WI38 (cell line): ENCODE measurements at regions not wholly inside any gene's neighbourhood (a gene's known extent, or its start where the extent isn't known, plus 50 kb on each side); places are given as distances from the start of the nearest gene placed in this dataset.

Source experiments
- H3K4me3 ChIP-seq: 2 replicates; pipeline ENCODE4 v1.5.1; 2011; ENCODE audit warnings: low read depth, mild to moderate bottlenecking, control low read depth, low read length
- TF ChIP-seq, protein P1 (sequence below): IDR thresholded peaks from 2 replicates; pipeline ENCODE4 v1.5.1; 2012; ENCODE audit warnings: low read depth, mild to moderate bottlenecking, control low read depth, low read length

DNA sequence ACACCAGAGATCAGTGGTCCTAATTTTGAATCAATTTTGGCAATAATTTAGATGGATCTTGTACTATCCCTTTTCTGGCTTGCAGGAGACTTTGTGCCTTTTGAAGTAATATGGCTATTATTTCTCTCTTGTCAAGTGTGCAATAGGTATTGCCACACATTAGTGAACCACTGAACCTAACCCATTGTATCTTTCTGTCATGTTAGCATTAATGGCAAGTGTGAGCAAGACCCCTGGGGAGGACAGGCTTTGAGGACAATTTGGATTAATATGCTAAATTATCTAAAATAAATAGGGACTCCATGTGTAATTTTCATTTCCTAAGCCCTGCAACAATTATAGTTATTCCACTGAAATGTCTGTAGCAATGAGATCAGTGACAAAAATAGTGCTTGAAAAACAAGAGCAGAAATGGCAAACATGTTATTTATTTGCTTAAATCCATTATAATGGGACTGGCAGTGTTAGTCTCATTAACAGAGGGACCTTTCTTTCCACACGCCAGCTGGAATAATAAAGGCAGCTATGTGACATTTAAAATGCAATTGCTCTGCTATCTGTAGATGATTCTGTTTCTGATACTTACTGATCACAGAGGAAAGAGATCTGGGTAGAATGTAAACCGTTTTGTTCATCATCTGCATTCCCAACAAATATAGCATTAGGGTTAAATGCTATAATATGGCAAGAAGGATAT is 753.3 kb upstream of the ZNF608 start:
- no peak overlapping the region for H3K4me3 ChIP-seq
- TF ChIP-seq, protein P1, sequence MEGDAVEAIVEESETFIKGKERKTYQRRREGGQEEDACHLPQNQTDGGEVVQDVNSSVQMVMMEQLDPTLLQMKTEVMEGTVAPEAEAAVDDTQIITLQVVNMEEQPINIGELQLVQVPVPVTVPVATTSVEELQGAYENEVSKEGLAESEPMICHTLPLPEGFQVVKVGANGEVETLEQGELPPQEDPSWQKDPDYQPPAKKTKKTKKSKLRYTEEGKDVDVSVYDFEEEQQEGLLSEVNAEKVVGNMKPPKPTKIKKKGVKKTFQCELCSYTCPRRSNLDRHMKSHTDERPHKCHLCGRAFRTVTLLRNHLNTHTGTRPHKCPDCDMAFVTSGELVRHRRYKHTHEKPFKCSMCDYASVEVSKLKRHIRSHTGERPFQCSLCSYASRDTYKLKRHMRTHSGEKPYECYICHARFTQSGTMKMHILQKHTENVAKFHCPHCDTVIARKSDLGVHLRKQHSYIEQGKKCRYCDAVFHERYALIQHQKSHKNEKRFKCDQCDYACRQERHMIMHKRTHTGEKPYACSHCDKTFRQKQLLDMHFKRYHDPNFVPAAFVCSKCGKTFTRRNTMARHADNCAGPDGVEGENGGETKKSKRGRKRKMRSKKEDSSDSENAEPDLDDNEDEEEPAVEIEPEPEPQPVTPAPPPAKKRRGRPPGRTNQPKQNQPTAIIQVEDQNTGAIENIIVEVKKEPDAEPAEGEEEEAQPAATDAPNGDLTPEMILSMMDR: no peak

DNA sequence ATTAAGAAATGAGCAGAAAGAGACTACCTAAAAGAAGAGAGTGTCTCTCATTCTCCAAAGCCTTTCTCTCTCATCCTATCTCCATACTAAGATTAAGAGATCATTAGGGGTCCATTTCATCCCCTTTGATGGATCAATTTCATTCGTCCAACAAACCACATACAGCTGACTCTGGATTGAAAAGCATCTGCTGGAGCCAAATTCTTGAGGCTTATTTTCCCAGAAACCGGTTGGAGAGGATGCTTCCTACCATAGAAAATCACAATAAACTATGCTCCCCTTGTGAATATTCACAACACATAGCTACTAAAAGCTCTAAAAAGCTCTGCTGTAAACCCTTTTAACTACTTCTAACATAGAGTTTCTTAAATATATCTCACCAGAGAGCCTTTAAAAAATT is 755.0 kb upstream of the ZNF608 start:
- TF ChIP-seq, protein P1: no peak
- H3K4me3 ChIP-seq: no peak overlapping the region

DNA sequence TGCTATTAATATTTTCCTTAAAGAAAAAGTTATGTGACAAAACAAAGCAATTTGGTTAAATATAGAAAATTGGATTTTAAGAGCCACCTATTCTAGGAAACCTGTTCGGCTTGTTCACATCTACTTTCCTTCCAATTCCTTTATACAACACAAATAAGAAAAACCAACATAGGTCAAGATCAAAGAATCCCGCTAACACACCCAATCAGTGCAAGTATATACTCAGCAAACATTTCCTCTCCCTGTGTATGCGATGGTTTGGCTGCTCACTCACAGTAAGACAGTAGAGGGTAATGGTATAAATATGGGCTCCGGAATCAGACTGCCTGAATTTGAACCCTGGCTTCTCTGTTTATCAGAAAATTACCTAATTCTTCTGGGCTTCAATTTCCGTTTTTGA is 757.5 kb upstream of the ZNF608 start:
- TF ChIP-seq, protein P1: no peak
- H3K4me3 ChIP-seq: no peak overlapping the region

DNA sequence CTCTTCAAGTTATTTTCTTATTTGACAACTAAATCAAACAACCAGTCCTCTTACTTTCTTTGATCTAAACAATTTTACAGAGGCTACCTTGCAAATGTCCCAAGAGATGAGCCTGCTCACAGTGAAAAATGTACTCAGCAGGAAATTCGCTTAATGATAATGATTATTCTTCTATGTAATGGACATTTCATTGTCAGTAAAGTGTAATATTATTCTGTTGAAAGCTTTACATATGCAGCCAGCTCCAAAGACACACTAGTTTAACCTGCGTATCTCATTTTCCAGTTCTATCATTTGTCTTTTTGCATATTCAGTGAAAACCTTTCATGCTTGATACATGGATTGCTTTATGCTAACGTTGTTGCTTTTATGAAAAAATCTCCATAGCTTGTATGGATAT is 758.7 kb upstream of the ZNF608 start:
- no peak overlapping the region for H3K4me3 ChIP-seq
- TF ChIP-seq, protein P1: no peak

DNA sequence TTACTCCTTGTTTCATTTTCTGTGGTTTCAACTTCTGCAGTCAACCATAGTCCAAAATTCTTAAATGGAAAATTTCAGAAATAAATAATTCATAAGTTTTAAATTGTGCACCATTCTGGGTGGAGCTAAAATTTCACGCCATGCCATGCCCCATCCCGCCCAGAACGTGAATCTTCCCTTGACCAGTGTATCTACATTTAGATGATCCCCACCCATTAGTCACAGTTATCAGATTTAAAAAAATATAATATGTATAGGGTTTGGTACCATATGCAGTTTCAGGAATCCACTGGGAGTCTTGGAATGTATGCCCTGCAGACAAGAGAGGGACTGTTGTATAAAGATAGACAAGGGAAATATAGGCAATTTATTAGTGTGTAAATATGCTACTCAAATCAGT is 759.7 kb upstream of the ZNF608 start:
- H3K4me3 ChIP-seq: no peak overlapping the region

GRCh38 chr5:125508225-125508624 is 761.8 kb upstream of the ZNF608 start:
- TF ChIP-seq, protein P1: no peak

More for the DNA sequence above, 759.7 kb upstream of the ZNF608 start:
- TF ChIP-seq, protein P1: no peak

GRCh38 chr5:125510651-125511050 is 764.2 kb upstream of the ZNF608 start:
- H3K4me3 ChIP-seq: no peak overlapping the region
- TF ChIP-seq, protein P1: no peak

More at GRCh38 chr5:125508225-125508624, 761.8 kb upstream of the ZNF608 start:
- H3K4me3 ChIP-seq: no peak overlapping the region
